ENCODE measurements at regions not wholly inside any gene's neighbourhood (a gene's known extent, or its start where the extent isn't known, plus 50 kb on each side); places are given as distances from the start of the nearest gene placed in this dataset.

DNA sequence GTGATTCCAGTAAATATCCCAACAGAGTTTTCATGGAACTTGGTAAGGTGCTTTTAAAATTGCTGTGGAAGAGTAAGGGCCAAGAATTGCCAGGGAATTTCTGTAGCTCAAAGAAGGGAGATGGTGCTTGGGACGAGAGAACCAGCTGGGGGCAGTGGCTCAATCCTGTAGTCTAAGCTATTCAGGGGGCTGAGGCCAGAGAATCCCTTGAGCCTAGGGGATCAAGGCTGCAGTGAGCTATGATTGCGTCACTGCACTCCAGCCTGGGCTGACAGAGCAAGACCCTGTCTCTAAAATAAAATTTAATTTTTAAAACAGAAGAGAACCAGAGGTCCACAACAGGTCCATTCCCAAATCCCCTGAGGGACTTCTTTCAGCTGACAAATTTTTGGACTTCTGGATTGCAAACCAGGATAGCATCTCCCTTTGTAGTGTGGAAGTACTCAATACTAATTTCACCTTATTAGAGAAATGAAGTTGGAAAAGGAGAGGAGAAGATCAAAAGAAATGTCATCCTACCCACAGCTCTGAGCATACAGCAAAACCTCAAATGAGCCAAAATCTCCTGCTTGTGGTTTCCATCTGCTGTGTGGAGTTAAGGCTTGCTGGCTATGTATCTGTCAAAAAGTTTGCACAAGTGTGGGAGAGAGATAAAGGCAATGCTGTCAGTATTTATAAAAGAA is 59.2 kb upstream of the CLPB start:
- intact Hi-C loops (cut with micrococcal nuclease) = no loop called here
- no peaks in the 10 kb centered on the region for H3K79me2 ChIP-seq (ENCODE audit: insufficient read depth, low read length)

GRCh38 chr11:72491001-72491400 is 56.7 kb upstream of the CLPB start:
- Histone ChIP-seq H3K9me3 (replicated peaks in 1 of 2; ENCODE audit: control insufficient read depth in 1 of 2, insufficient read depth in 1 of 2, low read length in 2 of 2) (no peaks in the 10 kb centered on the region), H3K27ac (ENCODE audit: low read depth in 1 of 2, low read length in 2 of 2) (no peak overlapping the region), H3K4me1 (ENCODE audit: control insufficient read depth in 1 of 2, insufficient read depth in 2 of 2, low read length in 2 of 2) (no peaks in the 10 kb centered on the region), H3K36me3 (replicated peaks in 1 of 2; ENCODE audit: control insufficient read depth in 1 of 2, insufficient read depth in 2 of 2, low read length in 2 of 2) (no peaks in the 10 kb centered on the region), H3K79me2 (ENCODE audit: insufficient read depth, low read length) (no peaks in the 10 kb centered on the region), H3K9ac (ENCODE audit: insufficient read depth, low read length, poor library complexity, severe bottlenecking) (no peak overlapping the region), H3K4me3 (replicated peaks in 1 of 3; ENCODE audit: low read depth in 2 of 3, low read length in 3 of 3) (no peak overlapping the region), H4K20me1 (ENCODE audit: insufficient read depth, low read length) (no peaks in the 10 kb centered on the region), H3K27me3 (ENCODE audit: control insufficient read depth in 2 of 2, insufficient read depth in 2 of 2, low read length in 2 of 2) (no peaks in the 10 kb centered on the region), H3K4me2 (replicated peaks; ENCODE audit: extremely low read depth, low read length, poor library complexity, severe bottlenecking) (no peak overlapping the region), H2AFZ (ENCODE audit: insufficient read depth, low read depth, low read length, poor library complexity, severe bottlenecking) (no peak overlapping the region)
- no peak for DNase-seq
- Mint-ChIP-seq H3K27me3 (ENCODE audit: low read depth in 3 of 3) (peaks cover 6 to 14% (median 10%) of the 10 kb centered on the region in 3 donors), H3K4me1 (no peaks in the 10 kb centered on the region), H3K36me3 (no peaks in the 10 kb centered on the region), H3K27ac (no peak overlapping the region), H3K4me3 (no peak overlapping the region), H3K9me3 (peaks cover 0 to 2% (median 0%) of the 10 kb centered on the region in 7 donors)
- TF ChIP-seq CTCF (IDR thresholded peaks at IDR 0.05) = no peak
- 100% methylated on average over 1 of the region's 2 CpGs for WGBS (ENCODE audit: insufficient coverage)
- intact Hi-C loops (cut with micrococcal nuclease) = no loop called here

More for the DNA sequence above, 59.2 kb upstream of the CLPB start:
- Mint-ChIP-seq H3K4me1 (no peaks in the 10 kb centered on the region), H3K27me3 (ENCODE audit: low read depth in 3 of 3) (peaks cover 6 to 16% (median 11%) of the 10 kb centered on the region in 3 donors), H3K4me3 (no peak overlapping the region), H3K9me3 (peaks cover 0 to 2% (median 0%) of the 10 kb centered on the region in 7 donors), H3K27ac (no peak overlapping the region), H3K36me3 (no peaks in the 10 kb centered on the region)
- Histone ChIP-seq H3K27me3 (ENCODE audit: control insufficient read depth in 2 of 2, insufficient read depth in 2 of 2, low read length in 2 of 2) (no peaks in the 10 kb centered on the region), H3K4me3 (replicated peaks in 1 of 3; ENCODE audit: low read depth in 2 of 3, low read length in 3 of 3) (no peak overlapping the region), H4K20me1 (ENCODE audit: insufficient read depth, low read length) (no peaks in the 10 kb centered on the region), H3K9me3 (replicated peaks in 1 of 2; ENCODE audit: control insufficient read depth in 1 of 2, insufficient read depth in 1 of 2, low read length in 2 of 2) (no peaks in the 10 kb centered on the region), H3K9ac (ENCODE audit: insufficient read depth, low read length, poor library complexity, severe bottlenecking) (no peak overlapping the region), H3K4me1 (ENCODE audit: control insufficient read depth in 1 of 2, insufficient read depth in 2 of 2, low read length in 2 of 2) (no peaks in the 10 kb centered on the region), H2AFZ (ENCODE audit: insufficient read depth, low read depth, low read length, poor library complexity, severe bottlenecking) (no peak overlapping the region), H3K4me2 (replicated peaks; ENCODE audit: extremely low read depth, low read length, poor library complexity, severe bottlenecking) (no peak overlapping the region), H3K36me3 (replicated peaks in 1 of 2; ENCODE audit: control insufficient read depth in 1 of 2, insufficient read depth in 2 of 2, low read length in 2 of 2) (no peaks in the 10 kb centered on the region), H3K27ac (ENCODE audit: low read depth in 1 of 2, low read length in 2 of 2) (no peak overlapping the region)
- 20% methylated on average over 2 of the region's 2 CpGs for WGBS (ENCODE audit: insufficient coverage)
- no peak for TF ChIP-seq CTCF (IDR thresholded peaks at IDR 0.05)
- no peak for DNase-seq
